ENCODE measurements at regions not wholly inside any gene's neighbourhood (a gene's known extent, or its start where the extent isn't known, plus 50 kb on each side); places are given as distances from the start of the nearest gene placed in this dataset.

- FAIRE-seq (no peak), DNase-seq (ENCODE audit: insufficient read length, low spot score) (no peak)
- TF ChIP-seq POLR2A (IDR thresholded peaks at IDR 0.05; ENCODE audit: low read depth, low read length) (no peak), TAF1 (IDR thresholded peaks at IDR 0.05; ENCODE audit: low read depth, low read length) (no peak), SPI1 (IDR thresholded peaks at IDR 0.05; ENCODE audit: low read depth, low read length) (no peak), POLR2AphosphoS5 (IDR thresholded peaks at IDR 0.05; ENCODE audit: low read depth, low read length) (no peak), PAX5 (IDR thresholded peaks at IDR 0.05; ENCODE audit: insufficient read depth, low read length, severe bottlenecking) (no peak), POU2F2 (IDR thresholded peaks at IDR 0.05; ENCODE audit: low read depth, low read length) (no peak)
These were observed 107.0 kb upstream of the MGMT start for GRCh38 chr10:129360046-129360445.

DNA sequence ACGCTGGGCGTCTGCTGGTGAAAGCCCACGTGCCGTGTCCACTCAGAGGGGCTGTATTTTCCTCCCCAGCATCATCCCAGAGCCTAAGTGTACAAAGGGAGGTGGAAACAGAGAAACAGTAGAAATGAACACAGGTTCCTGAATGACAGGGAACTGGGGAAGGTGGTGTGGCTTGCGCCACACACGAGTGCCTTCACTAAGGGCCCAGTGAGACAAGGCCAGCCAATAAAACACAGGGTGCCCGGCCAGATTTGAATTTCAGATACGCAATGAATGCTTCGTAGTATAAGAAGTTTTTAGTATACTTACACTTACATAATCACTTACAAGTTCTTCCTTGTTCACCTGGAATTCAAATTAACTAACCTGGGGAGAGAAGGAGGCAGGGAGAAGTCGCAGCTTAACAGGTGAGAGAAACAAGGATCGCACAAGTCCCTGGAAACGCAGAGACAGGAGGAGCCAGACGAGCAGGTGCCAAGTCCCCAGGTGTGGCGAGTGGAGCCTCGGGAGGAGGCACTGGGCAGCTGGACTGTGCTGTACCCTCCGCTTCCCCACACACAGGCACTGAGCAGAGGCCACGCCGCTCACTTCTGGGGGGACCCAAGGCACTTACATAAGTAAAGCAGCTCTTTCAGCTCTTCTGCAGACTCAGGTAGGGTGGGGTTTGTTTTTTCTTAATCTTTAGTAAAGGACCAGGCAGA lies 105.2 kb upstream of the MGMT start:
- FAIRE-seq (no peak), DNase-seq (ENCODE audit: insufficient read length, low spot score) (no peak)
- no peak for TF ChIP-seq POU2F2 (IDR thresholded peaks at IDR 0.05; ENCODE audit: low read depth, low read length)

DNA sequence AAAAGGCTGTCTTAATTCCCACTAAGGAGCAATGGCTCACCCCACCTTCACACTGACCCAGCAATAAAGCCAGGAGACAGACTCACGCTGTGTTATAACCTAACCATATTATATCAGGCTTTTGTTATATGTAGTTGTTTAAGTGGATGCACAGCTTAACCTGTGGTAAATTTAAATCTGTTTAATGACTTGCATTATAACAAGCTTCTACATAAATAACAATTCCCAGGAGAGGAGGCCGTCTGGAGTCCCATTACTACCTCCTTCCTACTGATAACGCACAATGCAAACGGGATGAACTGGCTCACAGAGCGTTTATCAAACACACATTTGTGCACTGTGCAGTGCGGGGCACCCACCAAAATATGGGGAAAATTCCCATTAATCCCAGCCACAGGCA lies 102.1 kb upstream of the MGMT start:
- TF ChIP-seq TAF1 (IDR thresholded peaks at IDR 0.05; ENCODE audit: low read depth, low read length): no peak
- no peak for TF ChIP-seq SPI1 (IDR thresholded peaks at IDR 0.05; ENCODE audit: low read depth, low read length)
- TF ChIP-seq POLR2AphosphoS5 (IDR thresholded peaks at IDR 0.05; ENCODE audit: low read depth, low read length): no peak
- TF ChIP-seq POU2F2 (IDR thresholded peaks at IDR 0.05; ENCODE audit: low read depth, low read length): no peak
- TF ChIP-seq POLR2A (IDR thresholded peaks at IDR 0.05; ENCODE audit: low read depth, low read length): no peak
- no peak for TF ChIP-seq PAX5 (IDR thresholded peaks at IDR 0.05; ENCODE audit: insufficient read depth, low read length, severe bottlenecking)
- FAIRE-seq: no peak
- DNase-seq (ENCODE audit: insufficient read length, low spot score): no peak

GRCh38 chr10:129365767-129366402 lies 101.2 kb upstream of the MGMT start:
- TF ChIP-seq POLR2AphosphoS5 (IDR thresholded peaks at IDR 0.05; ENCODE audit: low read depth, low read length): no peak
- no peak for TF ChIP-seq TAF1 (IDR thresholded peaks at IDR 0.05; ENCODE audit: low read depth, low read length)
- TF ChIP-seq SPI1 (IDR thresholded peaks at IDR 0.05; ENCODE audit: low read depth, low read length): no peak
- TF ChIP-seq POU2F2 (IDR thresholded peaks at IDR 0.05; ENCODE audit: low read depth, low read length): no peak
- TF ChIP-seq POLR2A (IDR thresholded peaks at IDR 0.05; ENCODE audit: low read depth, low read length): no peak
- TF ChIP-seq PAX5 (IDR thresholded peaks at IDR 0.05; ENCODE audit: insufficient read depth, low read length, severe bottlenecking): no peak
- no peak for FAIRE-seq
- DNase-seq (ENCODE audit: insufficient read length, low spot score): no peak

DNA sequence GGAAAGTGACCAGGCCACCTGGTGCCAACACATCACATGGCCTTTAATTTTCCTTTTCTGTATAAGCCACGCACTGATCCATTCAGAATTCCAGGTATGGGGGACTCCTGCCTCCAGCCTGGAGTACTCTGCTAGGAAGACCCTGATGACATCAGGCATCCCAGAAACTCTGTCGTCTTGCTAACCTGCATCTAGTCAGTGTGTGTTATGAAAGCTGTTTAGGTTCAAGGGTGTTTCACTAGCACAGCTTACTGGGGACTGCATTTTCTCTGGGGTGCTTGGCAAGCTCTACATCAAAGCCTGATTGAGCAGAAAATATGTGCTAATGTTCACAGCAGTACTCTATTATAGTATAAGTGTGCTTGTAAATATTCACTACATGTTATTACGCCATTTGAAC lies 100.6 kb upstream of the MGMT start:
- DNase-seq (ENCODE audit: insufficient read length, low spot score) (no peak), FAIRE-seq (no peak)
- no peak for TF ChIP-seq SPI1 (IDR thresholded peaks at IDR 0.05; ENCODE audit: low read depth, low read length)

DNA sequence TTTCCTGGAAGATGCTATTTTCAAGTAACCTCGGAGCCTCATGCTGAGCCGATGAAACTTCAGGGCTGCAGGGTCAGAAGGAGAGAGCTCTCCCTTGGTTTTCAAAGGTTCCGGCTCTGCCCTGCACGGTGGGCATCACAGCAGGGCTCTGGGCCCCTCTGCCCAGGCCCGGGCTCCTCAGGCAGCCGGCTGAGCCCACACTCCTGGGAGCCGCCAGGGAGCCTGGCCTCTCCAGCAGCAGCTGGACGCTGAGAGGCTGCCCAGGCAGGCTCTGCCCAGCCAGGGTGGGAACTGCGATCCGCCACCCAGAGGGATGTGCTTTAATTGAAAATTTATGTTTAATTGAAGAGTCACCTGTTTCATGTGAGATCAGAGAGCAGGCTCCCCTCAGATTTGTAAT lies 97.5 kb upstream of the MGMT start:
- FAIRE-seq: no peak
- no peak for DNase-seq (ENCODE audit: insufficient read length, low spot score)
- no peak for TF ChIP-seq POLR2AphosphoS5 (IDR thresholded peaks at IDR 0.05; ENCODE audit: low read depth, low read length)
- no peak for TF ChIP-seq POU2F2 (IDR thresholded peaks at IDR 0.05; ENCODE audit: low read depth, low read length)
- TF ChIP-seq POLR2A (IDR thresholded peaks at IDR 0.05; ENCODE audit: low read depth, low read length): no peak
- no peak for TF ChIP-seq SPI1 (IDR thresholded peaks at IDR 0.05; ENCODE audit: low read depth, low read length)
- TF ChIP-seq PAX5 (IDR thresholded peaks at IDR 0.05; ENCODE audit: insufficient read depth, low read length, severe bottlenecking): no peak
- TF ChIP-seq TAF1 (IDR thresholded peaks at IDR 0.05; ENCODE audit: low read depth, low read length): no peak

DNA sequence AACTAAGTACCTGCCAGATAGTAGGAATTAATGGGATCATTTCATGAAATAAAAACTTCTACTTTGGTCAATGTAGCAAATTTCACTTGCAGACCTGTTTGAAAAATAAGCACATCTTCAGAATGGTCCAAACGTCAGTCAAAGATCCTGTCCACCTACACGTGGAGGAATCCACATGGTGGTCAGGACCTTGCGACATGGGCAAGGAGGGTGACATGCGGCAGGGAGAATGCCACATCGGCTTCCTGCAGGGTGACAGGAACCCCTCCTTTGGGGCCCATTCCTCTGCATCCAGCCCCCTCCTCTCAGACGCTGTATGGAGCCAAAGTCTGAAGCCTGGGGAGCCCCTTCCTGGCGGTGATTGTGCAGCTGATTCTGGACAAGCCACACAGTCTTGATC lies 95.5 kb upstream of the MGMT start:
- no peak for TF ChIP-seq SPI1 (IDR thresholded peaks at IDR 0.05; ENCODE audit: low read depth, low read length)
- no peak for TF ChIP-seq PAX5 (IDR thresholded peaks at IDR 0.05; ENCODE audit: insufficient read depth, low read length, severe bottlenecking)
- no peak for TF ChIP-seq POLR2A (IDR thresholded peaks at IDR 0.05; ENCODE audit: low read depth, low read length)
- no peak for TF ChIP-seq POU2F2 (IDR thresholded peaks at IDR 0.05; ENCODE audit: low read depth, low read length)
- FAIRE-seq (no peak), DNase-seq (ENCODE audit: insufficient read length, low spot score) (no peak)

- FAIRE-seq: no peak
- TF ChIP-seq PAX5 (IDR thresholded peaks at IDR 0.05; ENCODE audit: insufficient read depth, low read length, severe bottlenecking): no peak
- no peak for TF ChIP-seq POLR2A (IDR thresholded peaks at IDR 0.05; ENCODE audit: low read depth, low read length)
- TF ChIP-seq POLR2AphosphoS5 (IDR thresholded peaks at IDR 0.05; ENCODE audit: low read depth, low read length): no peak
- no peak for DNase-seq (ENCODE audit: insufficient read length, low spot score)
These were observed 94.9 kb upstream of the MGMT start for GRCh38 chr10:129372172-129372571.

DNA sequence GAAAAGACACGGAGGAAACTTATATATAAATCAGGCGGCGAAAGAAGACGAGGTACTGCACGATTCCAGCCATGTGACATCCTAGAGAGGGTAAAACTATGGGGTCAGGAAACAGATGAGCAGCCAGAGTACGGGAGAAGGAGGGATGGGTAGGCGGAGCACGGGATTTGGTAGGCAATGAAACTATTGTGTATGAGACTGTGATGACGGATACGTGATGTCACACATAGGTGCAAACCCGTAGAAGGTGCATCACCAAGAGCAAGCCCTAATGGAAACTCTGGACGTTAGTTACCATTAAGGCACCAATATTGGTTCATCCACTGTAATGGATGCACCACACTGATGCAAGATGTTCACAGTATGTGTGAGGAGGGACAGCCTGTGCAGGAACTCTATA lies 93.8 kb upstream of the MGMT start:
- FAIRE-seq (no peak), DNase-seq (ENCODE audit: insufficient read length, low spot score) (no peak)
- TF ChIP-seq POLR2A (IDR thresholded peaks at IDR 0.05; ENCODE audit: low read depth, low read length): no peak

GRCh38 chr10:129373718-129374117 lies 93.3 kb upstream of the MGMT start:
- FAIRE-seq (no peak), DNase-seq (ENCODE audit: insufficient read length, low spot score) (no peak)
- no peak for TF ChIP-seq POLR2AphosphoS5 (IDR thresholded peaks at IDR 0.05; ENCODE audit: low read depth, low read length)
- no peak for TF ChIP-seq POLR2A (IDR thresholded peaks at IDR 0.05; ENCODE audit: low read depth, low read length)
- no peak for TF ChIP-seq TAF1 (IDR thresholded peaks at IDR 0.05; ENCODE audit: low read depth, low read length)
- no peak for TF ChIP-seq PAX5 (IDR thresholded peaks at IDR 0.05; ENCODE audit: insufficient read depth, low read length, severe bottlenecking)
- no peak for TF ChIP-seq POU2F2 (IDR thresholded peaks at IDR 0.05; ENCODE audit: low read depth, low read length)
- TF ChIP-seq SPI1 (IDR thresholded peaks at IDR 0.05; ENCODE audit: low read depth, low read length): no peak

DNA sequence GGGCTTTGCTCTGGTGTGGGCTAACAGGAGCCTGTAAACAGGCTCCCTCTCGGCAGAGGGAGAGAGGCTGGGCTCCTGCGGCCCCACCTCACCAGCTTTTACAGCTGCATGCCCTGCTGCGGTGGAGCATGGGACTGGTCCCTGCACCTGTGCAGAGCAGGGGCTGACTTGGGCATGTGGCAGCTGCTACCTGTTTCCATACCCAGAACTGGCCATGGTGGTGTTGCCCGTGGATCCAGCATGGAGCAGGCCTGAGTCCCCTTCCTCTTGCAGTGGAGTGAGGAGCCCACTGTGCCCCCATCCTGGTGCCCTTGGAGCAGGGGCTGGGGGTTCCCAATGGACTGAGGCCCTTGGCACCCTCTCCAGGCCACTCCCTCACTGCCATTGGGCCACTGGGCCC lies 91.9 kb upstream of the MGMT start:
- FAIRE-seq (no peak), DNase-seq (ENCODE audit: insufficient read length, low spot score) (no peak)
- TF ChIP-seq SPI1 (IDR thresholded peaks at IDR 0.05; ENCODE audit: low read depth, low read length) (no peak), POU2F2 (IDR thresholded peaks at IDR 0.05; ENCODE audit: low read depth, low read length) (no peak), POLR2A (IDR thresholded peaks at IDR 0.05; ENCODE audit: low read depth, low read length) (no peak), POLR2AphosphoS5 (IDR thresholded peaks at IDR 0.05; ENCODE audit: low read depth, low read length) (no peak), TAF1 (IDR thresholded peaks at IDR 0.05; ENCODE audit: low read depth, low read length) (no peak), PAX5 (IDR thresholded peaks at IDR 0.05; ENCODE audit: insufficient read depth, low read length, severe bottlenecking) (no peak)

All from GM12891 (cell line).